ENCODE measurements at regions not wholly inside any gene's neighbourhood (a gene's known extent, or its start where the extent isn't known, plus 50 kb on each side); places are given as distances from the start of the nearest gene placed in this dataset.

DNA sequence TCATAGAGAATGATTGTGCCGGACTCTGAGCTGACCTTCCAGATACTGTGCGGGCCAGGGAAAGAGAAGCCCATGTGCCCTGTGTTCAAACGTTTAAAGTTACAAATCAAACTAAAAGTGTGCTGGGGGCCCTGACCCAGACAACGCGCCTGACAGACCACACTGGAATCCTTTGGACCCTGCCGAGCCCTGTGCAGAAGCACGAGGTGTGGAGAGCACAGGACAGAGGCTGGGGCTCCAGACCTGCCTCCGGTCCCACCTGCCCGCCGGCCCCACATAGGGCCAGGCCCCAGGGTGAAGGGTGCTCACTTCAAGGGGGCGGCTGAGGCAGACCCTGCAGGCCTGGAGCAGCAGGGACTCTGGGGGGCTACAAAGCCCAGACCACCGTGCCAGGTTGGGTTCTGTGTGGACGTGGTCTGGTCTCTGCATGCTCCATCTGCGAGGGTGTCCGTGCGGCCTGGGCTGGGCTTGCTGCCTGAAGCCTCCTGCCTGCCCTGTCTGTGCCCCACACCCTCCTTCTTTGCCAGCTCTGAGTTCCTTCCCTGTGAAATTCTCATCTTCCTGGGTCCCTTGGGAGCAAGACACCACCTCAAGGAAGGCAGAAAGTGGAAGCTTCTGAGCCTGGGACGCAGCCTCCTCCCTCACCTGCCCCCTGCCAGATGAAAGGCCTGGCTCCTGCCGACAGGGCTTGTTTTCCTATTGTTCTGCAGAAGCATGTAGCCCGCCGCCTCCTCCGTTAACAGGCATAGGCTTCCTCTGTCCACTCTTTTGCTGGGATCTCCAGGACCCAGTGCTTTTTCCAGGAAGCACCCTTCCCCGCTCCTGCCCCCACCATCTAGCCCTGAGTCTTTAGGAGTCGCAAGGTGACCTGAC is 186.2 kb downstream of the ERMARD start:
- no peaks in the 10 kb centered on the region for H3K9me3 ChIP-seq (ENCODE audit: insufficient read depth, low read length)
- no peak overlapping the region for H3K27ac ChIP-seq (ENCODE audit: low read depth, low read length)
- H2AFZ ChIP-seq (ENCODE audit: low read depth, low read length, severe bottlenecking), result no peak overlapping the region
- H3K9me2 ChIP-seq (replicated peaks; ENCODE audit: insufficient read depth, low read length), result no peaks in the 10 kb centered on the region
- H3K9ac ChIP-seq (ENCODE audit: low read length), result no peak overlapping the region
- TF ChIP-seq CTCF (IDR thresholded peaks at IDR 0.05; ENCODE audit: insufficient read depth, low read length, poor library complexity, severe bottlenecking) (no peak), EZH2phosphoT487 (conservative IDR thresholded peaks at IDR 0.05; ENCODE audit: low read length) (no peak)
- no peak overlapping the region for H3K4me3 ChIP-seq (ENCODE audit: insufficient read depth, low read length, poor library complexity, severe bottlenecking)
- H3F3A ChIP-seq (ENCODE audit: insufficient read depth), result no peaks in the 10 kb centered on the region
- H4K20me1 ChIP-seq (ENCODE audit: low read depth, low read length), result no peaks in the 10 kb centered on the region
- no peaks in the 10 kb centered on the region for H3K79me2 ChIP-seq (ENCODE audit: insufficient read depth, low read length)
- H3K36me3 ChIP-seq (ENCODE audit: low read length), result no peaks in the 10 kb centered on the region
- H3K4me2 ChIP-seq (ENCODE audit: low read depth, low read length, poor library complexity, severe bottlenecking), result no peak overlapping the region
- H3K27me3 ChIP-seq (ENCODE audit: low read length), result no peaks in the 10 kb centered on the region

DNA sequence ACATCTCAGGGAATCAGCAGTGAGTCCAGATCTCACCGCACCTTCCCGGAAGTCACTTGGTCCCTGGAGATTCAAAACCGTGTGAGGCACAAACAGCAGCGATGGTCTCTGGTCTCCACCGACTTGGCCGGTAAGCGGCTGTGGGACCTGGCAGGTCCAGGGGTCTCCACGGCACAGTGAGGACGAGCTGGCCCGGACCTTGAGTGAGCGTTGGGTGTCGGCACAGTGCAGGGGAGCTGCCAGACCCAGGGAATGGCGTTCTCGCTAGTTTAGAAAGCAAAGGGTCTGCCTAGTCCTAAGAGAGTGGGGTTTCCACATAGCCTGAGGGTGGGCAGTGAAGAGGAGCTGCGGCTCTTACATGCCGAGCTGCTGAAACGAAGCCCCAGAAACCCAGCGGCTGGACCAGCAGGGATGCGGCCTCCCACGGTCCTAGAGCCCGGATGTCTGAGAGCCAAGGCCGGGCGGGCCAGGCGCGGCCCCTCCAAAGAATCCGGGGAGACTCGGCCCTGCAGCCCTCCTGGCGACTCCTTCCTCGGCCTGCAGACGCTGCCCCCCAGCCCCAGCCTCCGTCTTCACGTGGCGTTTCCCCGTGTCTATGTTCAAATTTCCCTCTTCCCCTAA is 185.0 kb downstream of the ERMARD start:
- no peaks in the 10 kb centered on the region for H3F3A ChIP-seq (ENCODE audit: insufficient read depth)
- H3K27ac ChIP-seq (ENCODE audit: low read depth, low read length), result no peak overlapping the region
- no peak overlapping the region for H3K4me2 ChIP-seq (ENCODE audit: low read depth, low read length, poor library complexity, severe bottlenecking)
- H3K27me3 ChIP-seq (ENCODE audit: low read length), result no peaks in the 10 kb centered on the region
- no peaks in the 10 kb centered on the region for H3K36me3 ChIP-seq (ENCODE audit: low read length)
- TF ChIP-seq EZH2phosphoT487 (conservative IDR thresholded peaks at IDR 0.05; ENCODE audit: low read length) (no peak), CTCF (IDR thresholded peaks at IDR 0.05; ENCODE audit: insufficient read depth, low read length, poor library complexity, severe bottlenecking) (no peak)
- H4K20me1 ChIP-seq (ENCODE audit: low read depth, low read length), result no peaks in the 10 kb centered on the region
- no peaks in the 10 kb centered on the region for H3K9me3 ChIP-seq (ENCODE audit: insufficient read depth, low read length)
- no peak overlapping the region for H3K4me3 ChIP-seq (ENCODE audit: insufficient read depth, low read length, poor library complexity, severe bottlenecking)
- no peaks in the 10 kb centered on the region for H3K9me2 ChIP-seq (replicated peaks; ENCODE audit: insufficient read depth, low read length)
- H3K9ac ChIP-seq (ENCODE audit: low read length), result no peak overlapping the region
- no peak overlapping the region for H2AFZ ChIP-seq (ENCODE audit: low read depth, low read length, severe bottlenecking)
- no peaks in the 10 kb centered on the region for H3K79me2 ChIP-seq (ENCODE audit: insufficient read depth, low read length)

GRCh38 chr6:169935861-169936260 is 184.4 kb downstream of the ERMARD start:
- Histone ChIP-seq H3K36me3 (ENCODE audit: low read length) (no peaks in the 10 kb centered on the region), H3F3A (ENCODE audit: insufficient read depth) (no peaks in the 10 kb centered on the region), H4K20me1 (ENCODE audit: low read depth, low read length) (no peaks in the 10 kb centered on the region), H3K4me2 (ENCODE audit: low read depth, low read length, poor library complexity, severe bottlenecking) (no peak overlapping the region), H3K9ac (ENCODE audit: low read length) (no peak overlapping the region), H3K27me3 (ENCODE audit: low read length) (no peaks in the 10 kb centered on the region), H3K27ac (ENCODE audit: low read depth, low read length) (no peak overlapping the region), H3K79me2 (ENCODE audit: insufficient read depth, low read length) (no peaks in the 10 kb centered on the region), H3K9me2 (replicated peaks; ENCODE audit: insufficient read depth, low read length) (no peaks in the 10 kb centered on the region), H3K4me3 (ENCODE audit: insufficient read depth, low read length, poor library complexity, severe bottlenecking) (no peak overlapping the region), H3K9me3 (ENCODE audit: insufficient read depth, low read length) (no peaks in the 10 kb centered on the region), H2AFZ (ENCODE audit: low read depth, low read length, severe bottlenecking) (no peak overlapping the region)
- TF ChIP-seq EZH2phosphoT487 (conservative IDR thresholded peaks at IDR 0.05; ENCODE audit: low read length) (no peak), CTCF (IDR thresholded peaks at IDR 0.05; ENCODE audit: insufficient read depth, low read length, poor library complexity, severe bottlenecking) (no peak)

All from SU-DHL-6 (cell line).